Esophagus squamous epithelium (tissue), 5 donors: ENCODE measurements at regions not wholly inside any gene's neighbourhood (a gene's known extent, or its start where the extent isn't known, plus 50 kb on each side); places are given as distances from the start of the nearest gene placed in this dataset.

Experiments used
- DNase-seq: peaks from one replicate; lab custom pipeline; 2025; lab: John Stamatoyannopoulos, UW
- H3K27ac ChIP-seq, 4 donors: fragments of 200-600 bp; sonication (generic); one replicate each; pipeline ENCODE4 v1.5.1; 2016 to 2019; ENCODE audit warnings: mild to moderate bottlenecking in 1 of 4
- H3K27me3 ChIP-seq, 4 donors: fragments of 200-600 bp; sonication (generic); 1 replicate in 3 of 4; 2 replicates in 1 of 4; pipeline versions ENCODE4 v1.5.1 to v1.6.0; 2017 to 2021; ENCODE audit warnings: antibody characterized with exemption in 1 of 4
- H3K36me3 ChIP-seq, 3 donors: fragments of 200-600 bp; sonication (generic); one replicate each; pipeline ENCODE4 v1.5.1; 2016 to 2019
- H3K4me1 ChIP-seq, 3 donors: fragments of 200-600 bp; sonication (generic); one replicate each; pipeline ENCODE4 v1.5.1; 2017 to 2019
- H3K4me3 ChIP-seq, 4 donors: fragments of 200-600 bp; sonication (generic); 1 replicate in 3 of 4; 2 replicates in 1 of 4; pipeline ENCODE4 v1.5.1; 2016 to 2019; ENCODE audit warnings: mild to moderate bottlenecking in 2 of 4, moderate library complexity in 1 of 4
- H3K9me3 ChIP-seq, 3 donors: fragments of 200-600 bp; sonication (generic); one replicate each; pipeline ENCODE4 v1.5.1; 2016 to 2019
- CTCF ChIP-seq, 6 experiments: fragments of 450-650 bp in 4 of 6; fragments of 200-600 bp in 2 of 6; sonication (generic) in 2 of 6; IDR thresholded peaks; one replicate each; pipeline ENCODE4 v1.5.1; 2016 to 2019; ENCODE audit warnings: antibody characterized with exemption in 6 of 6, mild to moderate bottlenecking in 4 of 6, moderate library complexity in 4 of 6
- POLR2A ChIP-seq, 4 donors: fragments of 450-650 bp; IDR thresholded peaks; one replicate each; pipeline ENCODE4 v1.6.1; 2017; ENCODE audit warnings: antibody characterized with exemption in 4 of 4, mild to moderate bottlenecking in 4 of 4, moderate library complexity in 3 of 4
- WGBS, 2 donors: methylation state at CpG; one replicate each; pipeline ENCODE4 v1.1.5; 2018; 5-methylcytosine and 5-hydroxymethylcytosine counted together
- intact Hi-C: fragments of 100-400 bp; cut with DNase I; formaldehyde crosslinking; loops from one replicate; pipeline ENCODE4 v1.15.0; 2022
- donor health status: DM: yes; HTN: yes; CAD: no.

GRCh38 chr2:62319070-62319469 is 123.2 kb downstream of the B3GNT2 start:
- H3K9me3 ChIP-seq: no peaks in the 10 kb centered on the region
- WGBS, 2 donors: 30 to 38% methylated on average over 1 of the region's 1 CpG
- H3K4me3 ChIP-seq: no peak overlapping the region
- H3K27me3 ChIP-seq: no peaks in the 10 kb centered on the region
- H3K27ac ChIP-seq: no peak overlapping the region
- intact Hi-C loops: no loop called here
- H3K4me1 ChIP-seq: no peaks in the 10 kb centered on the region
- no peak for DNase-seq
- TF ChIP-seq CTCF (IDR thresholded peaks at IDR 0.05) (no peak), POLR2A (IDR thresholded peaks at IDR 0.05) (no peak)
- H3K36me3 ChIP-seq: no peaks in the 10 kb centered on the region

GRCh38 chr2:62315476-62315875 is 119.6 kb downstream of the B3GNT2 start:
- Histone ChIP-seq H3K4me3 (no peak overlapping the region), H3K36me3 (no peaks in the 10 kb centered on the region), H3K4me1 (no peaks in the 10 kb centered on the region), H3K9me3 (no peaks in the 10 kb centered on the region), H3K27ac (no peak overlapping the region), H3K27me3 (no peaks in the 10 kb centered on the region)
- WGBS, 2 donors: 70 to 77% methylated on average over 4 of the region's 4 CpGs
- intact Hi-C loops: no loop called here
- TF ChIP-seq CTCF (IDR thresholded peaks at IDR 0.05): no peak
- no peak for TF ChIP-seq POLR2A (IDR thresholded peaks at IDR 0.05)
- DNase-seq: no peak

- H3K27ac ChIP-seq: no peak overlapping the region
- H3K27me3 ChIP-seq: no peaks in the 10 kb centered on the region
- intact Hi-C loops: no loop called here
- DNase-seq: no peak
- TF ChIP-seq POLR2A (IDR thresholded peaks at IDR 0.05) (no peak), CTCF (IDR thresholded peaks at IDR 0.05) (no peak)
- peaks cover 0 to 11% (median 7%) of the 10 kb centered on the region in 3 donors for H3K4me1 ChIP-seq
- H3K4me3 ChIP-seq: no peak overlapping the region
- WGBS, 2 donors: 73 to 79% methylated on average over 2 of the region's 2 CpGs
- no peaks in the 10 kb centered on the region for H3K9me3 ChIP-seq
- no peaks in the 10 kb centered on the region for H3K36me3 ChIP-seq
Measured at GRCh38 chr2:62314291-62314690, 118.4 kb downstream of the B3GNT2 start.

GRCh38 chr2:62313449-62314227 is 117.7 kb downstream of the B3GNT2 start:
- intact Hi-C loops: no loop called here
- H3K36me3 ChIP-seq: no peaks in the 10 kb centered on the region
- no peak for DNase-seq
- TF ChIP-seq CTCF (IDR thresholded peaks at IDR 0.05) (no peak), POLR2A (IDR thresholded peaks at IDR 0.05) (no peak)
- H3K4me1 ChIP-seq: peaks cover 0 to 17% (median 7%) of the 10 kb centered on the region in 3 donors
- H3K27me3 ChIP-seq: no peaks in the 10 kb centered on the region
- H3K4me3 ChIP-seq: no peak overlapping the region
- WGBS, 2 donors: 68 to 88% methylated on average over 3 of the region's 3 CpGs
- no peak overlapping the region for H3K27ac ChIP-seq
- H3K9me3 ChIP-seq: no peaks in the 10 kb centered on the region

- Histone ChIP-seq H3K9me3 (no peaks in the 10 kb centered on the region), H3K27ac (peak overlapping the region in 3 of 4 donors; percentile 3 to 51 (median 41)), H3K36me3 (no peaks in the 10 kb centered on the region), H3K4me1 (peaks cover 34 to 58% (median 40%) of the 10 kb centered on the region in 3 donors), H3K27me3 (no peaks in the 10 kb centered on the region), H3K4me3 (no peak overlapping the region)
- DNase-seq: no peak
- WGBS, 2 donors: 48 to 76% methylated on average over 8 to 15 of the region's 17 CpGs
- TF ChIP-seq CTCF (IDR thresholded peaks at IDR 0.05) (no peak), POLR2A (IDR thresholded peaks at IDR 0.05) (no peak)
- intact Hi-C loops: no loop called here
Measured at GRCh38 chr2:62309465-62310091, 113.7 kb downstream of the B3GNT2 start.
